GM19463 (cell line): ENCODE measurements at regions not wholly inside any gene's neighbourhood (a gene's known extent, or its start where the extent isn't known, plus 50 kb on each side); places are given as distances from the start of the nearest gene placed in this dataset.
A peak's percentile ranks its signal among the peaks of the same experiment; 100 is the strongest.

Source experiments
- ATAC-seq: cut with Tn5 transposase; IDR thresholded peaks from one replicate; pipeline ENCODE4 v1.9.1; 2021; ENCODE audit warnings: mild to moderate bottlenecking, moderate library complexity; ENCODE audit not compliant: unreplicated experiment

- ATAC-seq: no peak
These were observed 244.8 kb downstream of the BAMBI start for GRCh38 chr10:28922127-28922526.

DNA sequence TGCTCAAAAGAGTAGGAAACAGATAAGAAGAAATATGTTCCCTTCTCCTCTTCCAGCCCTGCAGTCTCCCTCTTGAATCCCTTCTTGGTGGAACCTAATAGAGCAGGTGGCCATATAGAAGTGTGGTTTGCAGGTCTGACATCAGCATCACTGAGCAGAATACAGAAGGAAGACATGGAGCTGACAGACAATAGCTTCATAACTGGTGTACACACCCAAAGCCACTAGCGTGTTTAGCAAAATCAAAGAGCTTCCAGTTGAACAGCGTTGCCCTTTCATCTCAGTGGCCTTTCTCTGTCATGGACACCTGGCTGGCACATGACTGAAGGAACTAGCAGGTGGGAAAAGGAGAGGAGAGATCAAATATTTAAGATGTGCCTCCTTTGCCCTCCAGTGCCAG is 245.5 kb downstream of the BAMBI start:
- no peak for ATAC-seq

DNA sequence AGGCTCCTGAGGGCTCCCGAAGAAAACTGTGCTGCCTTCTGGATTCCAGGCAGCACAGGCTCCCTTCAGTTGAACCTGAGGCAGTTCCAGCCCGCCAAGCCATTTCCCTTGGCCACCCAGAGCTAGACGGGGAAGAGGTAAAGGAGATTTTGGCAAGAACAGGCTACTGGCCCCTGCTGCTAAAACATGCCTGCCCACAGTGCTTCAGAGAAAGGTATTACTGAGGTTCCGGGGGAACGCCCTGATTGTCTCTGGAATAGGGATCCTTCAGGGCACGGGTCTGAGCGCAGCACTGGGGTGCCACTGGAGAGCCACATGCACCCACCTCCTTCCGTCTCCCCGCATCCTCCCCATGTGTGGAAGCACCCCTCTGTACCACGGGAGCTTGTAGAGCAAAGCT is 247.4 kb downstream of the BAMBI start:
- ATAC-seq: no peak

GRCh38 chr10:28925121-28925663 is 247.9 kb downstream of the BAMBI start:
- no peak for ATAC-seq

DNA sequence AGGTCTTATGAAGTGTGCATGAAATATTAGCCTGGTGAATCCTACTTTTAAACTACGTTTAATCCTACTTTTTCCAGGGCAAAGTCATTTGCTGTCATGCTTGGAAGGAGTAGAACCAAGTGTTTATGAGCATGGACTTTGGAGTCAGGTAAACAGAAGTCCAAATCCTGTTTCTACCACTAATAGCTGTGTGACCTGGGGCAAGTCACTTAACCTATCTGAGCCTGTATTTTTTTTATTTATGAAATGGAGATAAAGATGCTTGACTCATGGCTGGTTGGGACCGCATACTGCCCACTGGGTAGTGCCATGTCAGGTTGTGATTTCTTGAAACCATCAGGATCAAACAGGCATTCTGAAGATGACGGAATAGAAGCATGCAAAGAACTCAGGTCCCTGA is 249.6 kb downstream of the BAMBI start:
- ATAC-seq: no peak

DNA sequence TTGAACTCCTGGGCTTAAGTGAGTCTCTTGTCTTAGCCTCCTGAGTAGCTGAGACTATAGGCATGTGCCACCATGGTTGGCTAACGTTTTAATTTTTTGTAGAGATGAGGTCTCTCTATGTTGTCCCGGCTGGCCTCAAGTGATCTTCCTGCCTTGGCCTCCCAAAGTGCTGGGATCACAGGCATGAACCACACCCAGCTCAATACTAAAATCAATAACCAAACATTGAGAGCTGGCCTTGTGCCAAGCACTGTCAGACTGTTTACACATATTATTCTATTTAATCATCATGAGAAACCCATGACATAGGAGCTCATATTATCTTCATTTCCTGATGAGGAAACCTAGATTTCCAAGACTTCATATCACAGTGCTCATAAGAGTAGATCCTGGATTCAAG is 251.2 kb downstream of the BAMBI start:
- ATAC-seq: no peak

GRCh38 chr10:28929942-28930341 is 252.6 kb downstream of the BAMBI start:
- ATAC-seq: no peak

DNA sequence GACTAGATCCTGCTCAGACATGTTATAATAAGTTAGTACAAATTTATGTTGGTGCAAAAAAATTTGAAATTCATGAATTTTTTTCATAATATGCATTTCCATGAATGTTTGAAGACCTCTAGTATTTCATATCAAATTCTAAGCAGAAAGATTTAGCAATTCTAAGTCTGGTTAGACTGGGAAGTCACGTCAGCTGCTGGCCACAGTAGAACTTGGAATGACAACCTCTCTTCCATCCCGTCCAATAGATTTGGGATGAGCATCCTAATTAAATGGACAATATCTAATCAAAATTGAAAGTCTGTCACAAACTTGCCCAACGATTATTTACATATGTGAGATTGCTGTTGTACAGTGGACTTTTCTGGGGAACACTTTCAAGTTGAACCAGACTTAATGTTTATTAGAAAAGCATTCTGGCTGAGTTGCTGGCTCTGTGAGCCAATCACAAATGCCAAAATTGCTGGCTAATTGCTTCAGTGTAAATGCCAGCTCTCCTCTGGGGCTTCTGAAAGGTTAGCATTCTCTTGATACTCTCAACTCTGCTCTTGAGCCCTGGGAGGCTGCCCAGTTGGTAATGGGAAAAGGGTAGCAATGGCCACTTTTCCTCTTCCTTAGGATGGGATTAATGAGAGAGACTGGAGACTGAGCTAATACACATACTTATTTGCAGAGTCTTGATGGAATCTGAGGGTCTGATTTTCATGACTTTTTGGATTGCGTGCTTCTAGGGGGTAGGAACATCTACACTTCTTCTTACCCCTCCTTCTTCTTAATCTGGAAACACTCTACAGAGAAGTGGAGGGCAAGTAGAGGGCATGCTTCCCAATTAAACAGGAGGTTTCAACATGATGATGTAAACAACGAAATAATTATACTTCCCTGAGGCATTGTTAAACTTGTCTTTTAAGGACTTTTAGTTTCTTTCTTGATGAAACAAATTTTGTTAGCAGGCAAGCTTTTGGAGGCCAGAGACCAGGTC is 253.5 kb downstream of the BAMBI start:
- no peak for ATAC-seq

DNA sequence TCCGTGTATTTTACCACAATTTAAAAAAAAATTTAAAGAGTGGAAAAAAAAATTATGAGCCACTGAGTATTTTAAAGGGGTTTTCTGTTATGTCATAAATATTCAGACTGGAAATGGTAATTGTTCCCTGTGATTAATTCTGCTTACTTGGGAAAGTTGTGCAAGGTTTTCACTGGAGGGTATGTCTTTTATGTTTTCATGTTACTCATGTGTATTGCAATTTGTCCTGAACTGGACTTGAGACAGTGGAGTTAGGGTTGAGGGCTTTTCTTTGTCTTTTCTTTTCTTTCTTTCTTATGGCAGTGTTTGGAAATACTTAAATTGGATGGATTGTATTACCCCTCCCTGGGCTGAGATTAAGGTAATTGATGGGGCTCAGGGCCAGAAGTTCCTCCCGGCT is 257.7 kb downstream of the BAMBI start:
- ATAC-seq: no peak

DNA sequence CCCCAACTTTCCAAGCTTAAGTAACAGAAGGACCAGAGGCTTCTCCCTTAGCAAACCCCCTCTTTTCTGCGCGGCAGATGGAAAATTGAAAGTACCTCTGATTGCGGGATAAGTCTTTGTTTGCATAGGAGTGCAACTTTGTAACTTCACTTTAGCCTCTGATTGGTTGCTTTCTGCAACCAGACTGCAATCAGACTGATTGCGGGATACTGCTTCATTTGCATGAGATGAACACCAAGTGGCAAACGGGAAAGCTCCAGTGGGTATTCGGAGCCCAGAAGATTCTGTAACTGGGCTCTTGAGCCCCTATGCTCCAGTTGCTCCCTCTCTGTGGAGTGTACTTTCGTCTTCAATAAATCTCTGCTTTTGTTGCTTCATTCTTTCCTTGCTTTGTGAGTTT is 260.6 kb downstream of the BAMBI start:
- ATAC-seq: no peak

DNA sequence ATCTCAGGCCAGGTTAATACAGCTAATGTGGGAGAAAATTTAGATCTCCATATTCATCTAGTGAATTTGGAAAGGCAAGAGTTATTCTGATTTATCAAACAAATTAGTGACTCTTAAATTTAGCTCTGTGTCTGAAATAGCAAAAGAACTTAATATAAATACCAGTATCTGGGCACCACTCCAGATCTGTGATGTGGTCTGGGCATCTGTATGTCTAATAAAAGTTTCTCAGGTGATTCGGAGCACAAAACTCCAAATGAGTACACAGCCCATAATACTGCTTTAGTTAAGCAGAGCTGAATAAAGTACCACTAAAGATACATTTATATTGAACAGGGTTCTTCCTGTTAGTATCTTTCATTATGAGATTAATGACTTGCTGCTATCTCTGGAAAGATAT is 261.4 kb downstream of the BAMBI start:
- no peak for ATAC-seq

DNA sequence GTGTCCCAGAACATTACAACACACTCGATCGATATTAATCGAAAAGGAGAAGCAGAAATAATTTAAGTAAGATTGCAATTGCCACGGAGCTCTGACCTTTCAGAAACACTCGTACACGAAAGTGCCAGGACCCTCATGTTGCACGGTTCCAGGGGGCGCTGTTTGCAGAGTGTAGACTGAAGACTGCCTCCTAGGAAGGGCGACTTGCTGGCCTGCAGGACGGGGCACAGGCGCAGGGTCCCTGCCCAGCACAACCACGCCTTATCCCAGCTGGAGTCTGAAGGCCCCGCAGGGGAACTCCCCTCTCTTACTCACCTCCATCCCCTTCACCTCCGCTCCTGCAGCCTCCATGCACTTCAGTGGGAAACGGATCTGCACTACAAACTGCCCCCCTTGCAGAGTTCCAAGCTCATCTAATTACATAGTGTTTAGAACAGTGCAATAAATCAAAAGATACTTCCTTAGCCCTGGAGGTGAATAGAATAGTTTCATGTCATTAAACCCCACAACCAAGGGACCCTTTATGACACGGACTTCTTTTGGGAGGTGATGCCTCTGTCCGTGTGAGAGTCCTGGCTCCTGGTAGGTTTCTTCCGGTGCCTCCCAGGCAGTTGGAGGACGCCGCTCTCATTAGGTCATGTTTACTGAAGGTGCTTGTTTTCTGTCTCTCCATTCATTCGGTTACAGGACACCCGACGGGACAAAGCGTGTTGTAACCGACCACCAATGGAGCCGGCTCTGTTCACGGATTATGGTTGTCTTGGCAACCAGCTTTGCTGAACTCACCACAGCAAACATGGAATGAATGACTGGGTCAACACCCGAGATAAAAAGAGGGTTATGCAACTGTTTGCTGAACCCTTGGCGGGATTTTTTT is 262.2 kb downstream of the BAMBI start:
- no peak for ATAC-seq

- no peak for ATAC-seq
These were observed 263.0 kb downstream of the BAMBI start for GRCh38 chr10:28940158-28940888.

DNA sequence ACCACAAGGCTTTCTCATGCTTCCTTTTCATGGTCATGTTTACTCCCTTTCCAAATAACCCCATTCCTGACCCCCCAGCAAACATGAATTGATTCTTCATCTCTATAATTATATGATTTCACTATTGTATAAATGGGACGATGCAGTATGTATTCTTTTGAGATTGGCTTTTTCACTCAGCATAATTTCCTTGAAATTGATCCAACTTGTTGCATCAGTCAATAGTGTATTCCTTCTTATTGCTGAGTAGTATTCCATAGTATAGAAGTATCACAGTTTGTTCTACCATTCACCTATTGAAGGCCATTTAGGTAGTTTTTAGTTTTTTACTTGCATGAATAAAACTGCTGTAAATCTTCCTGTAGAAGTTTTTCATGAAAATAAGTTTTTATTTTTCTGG is 264.7 kb downstream of the BAMBI start:
- no peak for ATAC-seq

DNA sequence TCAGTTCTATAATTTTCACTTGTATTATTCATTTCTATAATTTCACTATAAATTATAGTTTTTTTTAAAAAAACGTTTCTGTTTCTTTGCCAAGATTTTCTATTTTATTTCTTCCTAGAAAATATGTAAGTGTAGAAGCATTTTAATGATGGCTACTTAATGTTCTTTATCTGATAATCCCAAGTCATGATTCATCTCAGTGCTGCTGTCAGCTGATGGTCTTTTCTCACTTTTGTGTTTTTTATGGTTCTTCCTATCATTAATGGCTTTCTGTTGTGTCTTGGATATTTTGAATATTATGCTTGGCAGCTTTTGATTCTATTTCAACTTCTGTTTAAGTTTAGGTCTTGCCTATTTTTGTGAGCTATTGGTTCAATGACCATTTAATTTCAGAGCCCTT is 268.6 kb downstream of the BAMBI start:
- ATAC-seq: no peak

GRCh38 chr10:28946479-28946878 is 269.2 kb downstream of the BAMBI start:
- ATAC-seq: no peak

GRCh38 chr10:28947171-28947570 is 269.9 kb downstream of the BAMBI start:
- no peak for ATAC-seq

DNA sequence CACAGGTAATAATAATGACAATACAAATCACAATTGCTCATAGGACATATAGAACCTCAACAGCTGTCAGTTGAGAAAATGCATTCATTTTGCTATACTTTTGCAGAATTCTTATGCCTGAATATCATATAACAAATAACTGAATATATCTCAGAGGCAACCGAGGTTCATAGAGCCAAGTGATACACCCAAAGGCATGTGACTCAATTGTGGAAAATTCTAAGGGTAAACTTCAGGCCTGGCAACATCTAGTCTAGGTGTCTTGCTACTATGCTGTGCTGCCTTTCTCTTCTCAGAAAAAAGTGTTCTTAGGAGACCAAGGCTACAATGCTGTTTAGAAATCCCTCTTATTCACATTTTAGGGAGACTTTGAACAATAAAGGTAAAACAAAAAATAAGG is 270.7 kb downstream of the BAMBI start:
- no peak for ATAC-seq

DNA sequence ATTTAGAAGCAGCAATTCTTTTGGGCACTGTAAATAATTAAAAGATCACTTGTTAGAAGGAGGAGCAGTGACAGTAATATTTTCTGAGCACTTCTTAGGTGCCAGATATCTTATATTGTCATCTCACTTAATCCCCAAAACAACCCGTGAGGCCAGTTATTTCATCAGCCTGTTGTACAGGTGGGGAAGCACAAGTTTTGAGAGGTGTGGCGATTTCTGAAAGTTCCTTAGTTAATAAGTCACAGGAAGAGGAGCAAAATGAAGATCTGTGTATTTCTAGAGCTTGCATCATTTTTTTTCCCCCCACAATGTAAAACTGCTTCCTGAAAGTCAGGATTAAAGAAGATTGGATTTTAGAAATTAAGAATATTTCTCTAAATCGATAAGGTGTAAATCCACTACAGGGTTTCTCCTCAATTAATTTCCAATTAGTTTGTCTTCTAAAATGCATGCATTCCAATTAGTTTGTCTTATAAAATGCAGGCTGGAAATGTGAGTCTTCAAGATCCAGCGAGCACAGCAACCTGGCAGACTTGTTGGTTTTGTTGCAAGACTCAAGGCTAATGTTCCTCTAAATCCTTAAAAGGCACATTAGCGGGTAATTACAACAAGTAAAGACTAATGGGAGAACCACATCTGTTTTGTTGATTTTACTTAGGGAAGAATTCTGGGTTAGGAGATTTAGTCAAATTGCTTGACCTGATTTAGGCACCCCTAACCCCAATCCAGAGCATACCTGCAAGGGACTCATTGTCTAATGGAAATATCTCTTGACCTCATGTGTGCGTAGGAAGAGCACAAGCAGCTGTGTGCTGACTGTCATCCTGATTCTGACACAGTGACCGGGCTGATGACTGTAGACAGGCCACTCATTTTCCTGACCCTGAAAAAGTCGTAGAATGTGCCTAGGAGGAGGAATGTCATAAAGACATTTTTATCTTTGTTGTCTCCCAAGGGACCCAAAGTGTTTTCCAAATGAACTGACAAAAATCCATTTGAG is 272.0 kb downstream of the BAMBI start:
- peak; percentile 52 for ATAC-seq

GRCh38 chr10:28951484-28951883 is 274.2 kb downstream of the BAMBI start:
- ATAC-seq: peak; percentile 70
